IPS-15b (cell line): ENCODE measurements at regions not wholly inside any gene's neighbourhood (a gene's known extent, or its start where the extent isn't known, plus 50 kb on each side); places are given as distances from the start of the nearest gene placed in this dataset.

Experiments
- H3K27me3 ChIP-seq: one replicate; pipeline ENCODE4 v1.6.1; 2013; ENCODE audit warnings: low read length; ENCODE audit not compliant: control insufficient read depth, insufficient read depth
- H3K36me3 ChIP-seq: one replicate; pipeline ENCODE4 v1.6.1; 2013; ENCODE audit warnings: low read length; ENCODE audit not compliant: control insufficient read depth, insufficient read depth
- H3K4me1 ChIP-seq: one replicate; pipeline ENCODE4 v1.6.1; 2013; ENCODE audit warnings: mild to moderate bottlenecking, low read length; ENCODE audit not compliant: control insufficient read depth, insufficient read depth
- H3K4me3 ChIP-seq: one replicate; pipeline ENCODE4 v1.5.1; 2013; ENCODE audit warnings: low read depth, low read length
- H3K9ac ChIP-seq: one replicate; pipeline ENCODE4 v1.6.1; 2013; ENCODE audit warnings: low read depth, mild to moderate bottlenecking, low read length
- H3K9me3 ChIP-seq: one replicate; pipeline ENCODE4 v1.6.1; 2013; ENCODE audit warnings: mild to moderate bottlenecking, low read length; ENCODE audit not compliant: control insufficient read depth, insufficient read depth

DNA sequence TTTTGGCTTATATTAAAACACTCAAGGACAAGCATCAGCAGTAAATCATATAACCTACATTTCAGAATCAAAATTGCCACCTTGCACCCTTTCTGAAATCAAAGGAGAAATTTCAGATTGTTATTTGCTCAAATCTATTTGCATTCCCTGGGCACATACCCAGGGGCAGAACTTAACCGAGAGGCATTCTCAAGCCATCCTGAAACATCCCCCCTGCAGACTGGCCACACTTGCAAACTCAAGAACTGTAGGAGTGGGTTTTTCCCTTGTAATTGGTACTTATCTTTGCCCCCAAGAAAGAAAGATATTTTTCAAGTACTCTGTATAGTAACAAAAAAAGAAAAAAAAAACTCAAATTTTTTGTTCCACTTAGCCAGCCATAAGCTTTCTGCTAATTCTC lies 213.6 kb upstream of the ESRRG start:
- Histone ChIP-seq H3K9ac (no peak overlapping the region), H3K27me3 (no peaks in the 10 kb centered on the region), H3K36me3 (no peaks in the 10 kb centered on the region)

DNA sequence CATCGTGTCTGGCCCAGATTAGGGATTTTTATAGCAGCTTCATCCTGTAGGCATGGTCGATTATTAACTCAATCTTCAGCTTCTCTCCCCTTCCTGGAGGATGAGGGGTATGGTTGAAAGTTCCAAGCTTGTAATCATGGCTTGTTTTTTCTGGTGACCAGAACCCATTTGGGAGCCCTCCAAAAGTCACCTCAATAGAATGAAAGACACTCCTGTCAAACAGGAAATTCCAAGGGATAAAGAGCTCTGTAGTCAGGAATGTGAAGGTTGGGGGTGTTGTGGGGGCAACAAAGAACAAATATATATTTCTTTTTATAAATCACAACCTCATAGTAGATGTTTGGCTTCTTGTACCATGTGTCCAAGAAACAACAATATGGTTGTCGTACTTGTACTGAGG lies 212.7 kb upstream of the ESRRG start:
- Histone ChIP-seq H3K9ac (no peak overlapping the region), H3K27me3 (no peaks in the 10 kb centered on the region), H3K9me3 (no peaks in the 10 kb centered on the region), H3K36me3 (no peaks in the 10 kb centered on the region), H3K4me1 (peaks cover 27% of the 10 kb centered on the region), H3K4me3 (no peak overlapping the region)

More for the DNA sequence above, 213.6 kb upstream of the ESRRG start:
- no peaks in the 10 kb centered on the region for H3K9me3 ChIP-seq
- H3K4me1 ChIP-seq = peaks cover 27% of the 10 kb centered on the region
- H3K4me3 ChIP-seq = no peak overlapping the region

DNA sequence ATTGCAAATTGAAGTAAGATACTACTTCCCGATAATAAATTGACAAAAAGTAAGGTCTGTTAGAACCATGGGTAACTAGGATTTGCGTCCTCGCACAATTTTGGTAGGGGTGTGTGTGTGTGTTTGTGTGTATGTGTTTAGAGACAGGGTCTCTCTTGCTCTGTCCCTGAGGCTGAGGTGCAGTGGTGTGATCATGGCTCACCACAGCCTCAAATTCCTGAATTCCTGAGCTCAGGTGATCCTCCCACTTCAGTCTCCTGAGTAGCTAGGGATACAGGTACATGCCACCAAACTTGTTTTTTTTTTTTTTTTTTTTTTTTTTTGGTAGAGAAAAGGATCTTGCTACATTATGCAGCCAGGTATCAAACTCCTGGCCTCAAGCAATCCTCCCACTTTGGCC lies 209.2 kb upstream of the ESRRG start:
- Histone ChIP-seq H3K4me3 (no peak overlapping the region), H3K4me1 (peaks cover 9% of the 10 kb centered on the region), H3K27me3 (no peaks in the 10 kb centered on the region), H3K9me3 (no peaks in the 10 kb centered on the region), H3K36me3 (no peaks in the 10 kb centered on the region), H3K9ac (no peak overlapping the region)

DNA sequence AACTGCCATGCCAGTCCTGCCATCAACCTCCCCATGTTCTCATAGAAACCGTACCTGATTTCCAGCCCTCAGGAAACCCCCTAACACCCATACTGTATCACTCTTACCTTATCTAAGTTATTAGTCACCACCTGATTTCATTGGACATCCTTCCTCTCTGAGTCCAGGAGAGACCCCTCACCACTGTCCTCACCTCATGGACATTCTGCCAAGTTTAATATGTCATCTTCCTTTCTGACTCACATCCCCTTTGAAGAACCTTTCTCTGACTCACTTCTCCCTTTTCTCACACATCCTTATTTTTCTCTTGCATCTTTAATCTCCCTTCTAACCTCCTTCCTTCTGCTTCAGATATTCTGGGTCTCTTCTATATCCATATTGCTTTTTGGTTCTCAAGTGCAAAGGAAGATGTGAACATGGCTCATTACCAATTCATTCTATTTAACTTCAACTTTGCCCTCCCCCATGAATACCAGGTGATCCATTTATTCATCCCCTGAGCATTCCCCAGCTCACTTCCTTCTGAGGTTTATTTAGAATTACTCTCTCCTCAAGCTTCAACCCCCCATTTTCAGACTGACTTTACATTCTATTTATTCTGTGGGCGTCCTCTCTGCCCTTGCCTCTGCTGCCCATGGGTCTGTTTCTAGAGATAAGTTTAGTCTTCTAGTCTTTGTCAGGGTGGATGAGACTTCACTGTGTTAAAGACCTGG lies 206.8 kb upstream of the ESRRG start:
- peaks cover 6% of the 10 kb centered on the region for H3K4me1 ChIP-seq
- H3K36me3 ChIP-seq = no peaks in the 10 kb centered on the region
- no peaks in the 10 kb centered on the region for H3K27me3 ChIP-seq
- no peak overlapping the region for H3K4me3 ChIP-seq
- no peak overlapping the region for H3K9ac ChIP-seq
- H3K9me3 ChIP-seq = no peaks in the 10 kb centered on the region

DNA sequence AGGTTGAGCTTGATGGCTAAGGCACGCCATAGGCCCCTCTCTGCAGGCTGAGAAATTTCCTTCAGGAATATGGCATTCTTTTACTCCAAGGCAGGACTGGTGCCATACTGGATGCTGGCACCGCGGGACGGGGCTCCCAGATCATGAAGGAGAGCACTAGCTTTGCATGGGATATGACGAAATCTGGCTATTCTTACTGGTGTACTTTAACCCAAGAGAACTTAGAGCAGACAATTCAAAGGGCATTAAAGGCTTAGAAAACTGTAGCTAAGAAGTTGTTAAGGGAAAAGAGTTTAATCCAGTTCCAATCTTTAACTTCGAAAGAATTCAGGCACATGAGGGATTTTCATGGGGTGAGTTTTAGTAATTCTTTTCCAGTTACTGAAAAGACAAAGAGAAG lies 204.4 kb upstream of the ESRRG start:
- no peaks in the 10 kb centered on the region for H3K9me3 ChIP-seq
- H3K9ac ChIP-seq = no peak overlapping the region
- no peaks in the 10 kb centered on the region for H3K36me3 ChIP-seq
- H3K27me3 ChIP-seq = no peaks in the 10 kb centered on the region
- H3K4me1 ChIP-seq = peaks cover 6% of the 10 kb centered on the region
- no peak overlapping the region for H3K4me3 ChIP-seq

DNA sequence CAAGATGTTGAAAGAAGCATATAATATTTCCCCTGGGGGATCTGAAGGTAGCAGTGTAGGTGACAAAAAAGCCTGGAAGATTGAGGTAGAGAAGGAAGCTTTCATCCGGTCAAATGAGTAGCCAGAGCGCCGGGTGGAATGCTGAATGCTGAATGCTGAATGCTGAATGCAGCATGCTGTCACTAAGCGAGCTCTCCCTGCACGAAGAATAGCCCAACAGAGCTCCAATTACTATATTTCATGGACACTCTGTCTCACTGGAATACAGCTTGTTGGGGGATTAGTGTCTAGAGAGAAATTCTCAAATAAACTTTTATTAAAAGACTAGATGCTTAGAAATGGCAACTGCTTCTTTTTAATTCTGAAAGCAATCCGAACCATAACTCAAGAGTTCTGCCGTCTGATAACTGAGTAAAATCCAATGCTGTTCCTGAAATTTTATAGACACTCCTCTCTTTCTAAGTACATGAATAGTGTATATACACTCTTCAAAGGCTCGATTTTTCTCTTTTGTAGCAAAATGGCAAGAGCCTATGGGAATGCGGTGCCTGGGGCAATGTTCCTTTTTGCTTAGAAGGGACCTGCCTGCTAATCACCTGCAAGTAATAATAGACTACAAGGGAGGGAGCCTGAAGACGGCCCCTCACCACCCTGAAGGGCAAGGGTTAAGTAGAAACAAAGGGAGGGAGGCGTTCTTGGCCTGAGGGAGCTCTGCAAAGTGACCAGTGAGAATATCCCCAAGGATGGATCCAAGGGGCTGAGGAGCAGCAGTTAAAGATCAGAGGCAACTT lies 203.7 kb upstream of the ESRRG start:
- Histone ChIP-seq H3K4me1 (peaks cover 6% of the 10 kb centered on the region), H3K4me3 (no peak overlapping the region), H3K9ac (no peak overlapping the region), H3K9me3 (no peaks in the 10 kb centered on the region), H3K36me3 (no peaks in the 10 kb centered on the region), H3K27me3 (no peaks in the 10 kb centered on the region)

DNA sequence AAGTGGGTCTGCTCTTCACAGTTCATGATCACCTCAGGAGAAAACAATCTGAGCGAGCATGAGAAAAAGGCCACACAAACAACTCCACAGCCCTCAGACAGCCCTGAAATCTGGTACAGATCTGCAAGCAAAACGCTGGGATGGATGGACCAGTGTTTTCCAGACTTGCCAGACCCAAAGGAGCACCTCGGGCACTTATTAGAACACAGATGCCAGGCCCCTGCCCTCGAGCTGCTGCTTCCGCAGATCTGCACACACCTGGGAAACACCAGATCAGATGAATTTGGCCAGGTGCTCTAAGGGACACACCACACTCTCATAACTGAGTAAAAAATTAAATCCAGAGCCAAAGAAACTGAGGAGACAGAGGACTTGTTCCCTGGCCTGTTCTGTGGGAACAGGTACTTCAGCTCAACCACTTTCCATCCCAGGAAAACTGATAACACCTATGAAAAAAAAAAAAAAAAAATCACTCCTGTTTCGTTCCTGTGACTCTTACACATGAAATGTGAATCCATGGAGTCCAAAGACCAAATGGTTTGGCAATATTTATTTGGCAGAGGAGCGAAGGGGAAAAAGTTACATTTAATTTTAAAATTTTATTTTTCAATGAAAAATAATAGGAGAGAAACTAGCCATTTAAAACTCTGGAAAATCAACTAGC lies 202.9 kb upstream of the ESRRG start:
- Histone ChIP-seq H3K9me3 (no peaks in the 10 kb centered on the region), H3K9ac (no peak overlapping the region), H3K27me3 (no peaks in the 10 kb centered on the region), H3K4me3 (no peak overlapping the region), H3K36me3 (no peaks in the 10 kb centered on the region), H3K4me1 (peaks cover 6% of the 10 kb centered on the region)

DNA sequence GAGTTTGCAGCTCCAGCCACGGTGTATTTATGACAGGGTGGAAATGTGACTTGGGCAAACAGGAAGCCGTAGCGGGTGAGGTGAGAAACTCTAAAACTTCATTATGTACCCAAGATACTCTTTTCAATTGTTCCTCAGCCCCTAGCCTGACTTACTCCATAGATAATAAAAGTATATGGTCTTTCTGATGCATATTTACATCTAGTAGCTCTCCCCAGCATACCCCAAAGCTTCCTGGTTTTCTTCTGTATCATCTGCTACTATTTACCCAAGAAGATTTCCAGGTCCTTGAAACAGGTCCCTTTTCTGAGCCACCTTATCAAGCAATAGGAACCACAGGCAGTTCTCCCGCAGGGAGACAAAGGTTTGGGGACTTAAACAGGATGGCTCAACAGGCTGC lies 201.5 kb upstream of the ESRRG start:
- Histone ChIP-seq H3K27me3 (no peaks in the 10 kb centered on the region), H3K4me3 (no peak overlapping the region), H3K36me3 (no peaks in the 10 kb centered on the region), H3K4me1 (peaks cover 6% of the 10 kb centered on the region), H3K9me3 (no peaks in the 10 kb centered on the region), H3K9ac (no peak overlapping the region)

DNA sequence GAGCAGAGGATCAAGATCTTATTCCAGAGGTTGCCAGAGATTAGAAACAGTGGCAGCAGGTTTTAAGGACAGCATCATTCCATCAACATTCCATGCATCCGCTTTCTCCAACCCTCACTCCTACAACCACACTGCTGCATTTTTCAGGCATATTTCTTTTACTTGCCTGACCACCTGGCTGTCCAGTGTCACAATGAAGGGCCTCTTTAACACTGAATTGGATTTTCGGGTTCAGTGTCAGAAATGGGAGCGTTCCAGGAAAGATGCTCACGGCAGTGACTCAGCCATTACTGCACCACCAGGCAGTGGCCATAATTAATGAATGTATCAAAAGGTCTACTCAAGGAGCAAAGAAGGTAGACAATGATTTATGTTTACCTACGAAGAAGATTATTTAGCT lies 200.4 kb upstream of the ESRRG start:
- no peaks in the 10 kb centered on the region for H3K36me3 ChIP-seq
- H3K9ac ChIP-seq = no peak overlapping the region

DNA sequence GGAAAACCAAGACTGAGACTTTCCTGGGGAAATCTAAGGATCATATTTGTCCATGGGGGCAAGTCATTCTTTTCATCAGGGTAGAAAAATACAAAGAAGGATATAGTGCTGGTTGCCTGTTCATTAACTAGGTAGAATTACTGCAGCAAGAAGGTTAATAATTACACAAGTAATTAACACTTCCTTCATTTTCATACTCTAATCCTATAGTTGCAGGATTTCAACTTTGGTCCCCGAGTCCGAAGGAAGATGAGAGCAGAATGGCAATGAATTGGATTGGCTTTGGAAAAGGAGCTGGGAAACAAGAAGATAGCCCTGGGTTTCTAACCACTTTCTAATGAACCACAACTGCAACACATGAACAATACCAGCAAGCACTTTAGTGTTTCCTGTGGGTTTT lies 199.2 kb upstream of the ESRRG start:
- no peaks in the 10 kb centered on the region for H3K9me3 ChIP-seq
- H3K27me3 ChIP-seq = no peaks in the 10 kb centered on the region
- H3K36me3 ChIP-seq = no peaks in the 10 kb centered on the region
- H3K9ac ChIP-seq = no peak overlapping the region
- peaks cover 5% of the 10 kb centered on the region for H3K4me1 ChIP-seq
- no peak overlapping the region for H3K4me3 ChIP-seq

More for the DNA sequence above, 200.4 kb upstream of the ESRRG start:
- Histone ChIP-seq H3K9me3 (no peaks in the 10 kb centered on the region), H3K27me3 (no peaks in the 10 kb centered on the region), H3K4me1 (peaks cover 6% of the 10 kb centered on the region), H3K4me3 (no peak overlapping the region)

DNA sequence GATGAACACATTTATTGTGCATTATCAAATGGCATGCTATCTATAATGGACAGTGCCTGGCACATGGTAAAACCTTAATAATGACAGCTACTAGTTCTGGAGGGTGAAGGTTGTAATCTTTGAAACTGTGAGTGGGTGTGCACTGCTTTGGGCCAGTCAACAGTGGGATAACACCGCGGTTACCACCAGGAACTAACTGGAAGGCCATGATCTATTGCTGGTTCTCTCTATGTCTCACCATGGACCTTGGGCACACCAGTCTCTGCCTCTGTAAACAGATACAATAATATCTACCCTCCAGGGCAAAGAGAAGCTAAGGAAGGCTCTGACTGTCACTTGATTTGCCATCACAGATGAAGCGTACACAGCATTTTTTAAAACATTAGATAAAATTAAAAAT lies 198.6 kb upstream of the ESRRG start:
- H3K36me3 ChIP-seq = no peaks in the 10 kb centered on the region
- H3K9ac ChIP-seq = no peak overlapping the region
- H3K27me3 ChIP-seq = no peaks in the 10 kb centered on the region
- H3K9me3 ChIP-seq = no peaks in the 10 kb centered on the region
- H3K4me1 ChIP-seq = peaks cover 1% of the 10 kb centered on the region
- H3K4me3 ChIP-seq = no peak overlapping the region
